HuH-7.5 (cell line): ENCODE measurements at regions not wholly inside any gene's neighbourhood (a gene's known extent, or its start where the extent isn't known, plus 50 kb on each side); places are given as distances from the start of the nearest gene placed in this dataset.

Experiments
- DNase-seq: peaks from one replicate; pipeline ENCODE4 v3.0.0; 2011; ENCODE audit warnings: low spot score

DNA sequence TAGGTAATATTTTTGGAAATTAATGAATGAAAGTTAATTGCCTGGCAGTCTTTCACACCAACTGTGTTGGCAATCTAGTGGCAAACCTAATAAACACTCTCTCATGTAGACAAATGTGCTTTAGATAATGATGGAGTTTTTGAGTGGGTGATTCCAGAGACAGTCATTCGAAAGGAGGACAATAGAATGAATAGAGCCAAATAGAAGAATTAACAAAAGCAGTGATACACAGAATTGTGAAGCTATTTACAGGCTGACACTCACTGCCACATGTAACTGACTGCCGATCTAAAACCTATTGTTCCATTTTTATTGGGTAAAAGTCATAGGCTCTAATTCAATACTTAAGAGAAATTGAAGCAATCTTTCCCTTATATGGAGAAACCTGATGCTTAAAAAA, 338.5 kb downstream of the PCDH7 start:
- DNase-seq = no peak

- no peak for DNase-seq
Observed at GRCh38 chr4:31059753-31060522, 339.8 kb downstream of the PCDH7 start.

GRCh38 chr4:31065086-31065485, 344.9 kb downstream of the PCDH7 start:
- no peak for DNase-seq

DNA sequence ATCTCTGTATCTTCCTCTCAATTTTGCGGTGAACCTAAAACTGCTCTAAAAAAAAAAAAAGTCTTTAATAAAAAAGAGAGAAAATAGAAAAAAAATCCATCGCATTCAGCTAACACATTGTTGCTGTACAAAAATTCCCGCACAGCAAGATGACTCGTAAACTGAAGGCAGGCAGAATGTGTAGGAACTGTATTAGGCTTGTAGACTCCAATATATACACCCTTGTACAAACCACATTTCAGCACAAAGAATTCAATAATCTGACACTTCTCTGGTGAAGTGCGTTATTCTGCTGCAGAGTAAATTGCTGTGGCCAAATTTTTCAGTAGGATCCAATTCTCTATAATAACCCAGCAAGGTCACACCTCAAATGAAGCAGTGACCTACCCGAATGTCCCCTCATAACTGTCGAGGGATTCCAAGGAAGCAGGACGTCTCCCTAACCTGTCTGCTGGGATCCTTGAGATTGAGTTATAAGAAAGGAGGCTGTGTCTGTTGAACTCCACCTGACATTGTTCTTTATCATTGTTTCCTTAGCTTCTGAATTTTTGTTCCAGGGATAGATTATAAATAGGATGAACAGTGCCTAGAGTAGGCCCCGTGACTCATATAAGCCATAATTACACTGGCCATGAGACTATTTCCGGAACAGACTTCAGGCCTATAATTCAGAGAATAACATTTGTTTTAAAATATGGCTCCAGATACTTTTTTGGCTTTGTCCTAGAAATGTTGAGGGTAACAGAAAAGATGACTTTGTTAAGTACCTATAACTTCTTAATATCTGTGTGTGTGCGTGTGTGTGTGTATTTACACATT, 348.3 kb downstream of the PCDH7 start:
- DNase-seq = no peak

DNA sequence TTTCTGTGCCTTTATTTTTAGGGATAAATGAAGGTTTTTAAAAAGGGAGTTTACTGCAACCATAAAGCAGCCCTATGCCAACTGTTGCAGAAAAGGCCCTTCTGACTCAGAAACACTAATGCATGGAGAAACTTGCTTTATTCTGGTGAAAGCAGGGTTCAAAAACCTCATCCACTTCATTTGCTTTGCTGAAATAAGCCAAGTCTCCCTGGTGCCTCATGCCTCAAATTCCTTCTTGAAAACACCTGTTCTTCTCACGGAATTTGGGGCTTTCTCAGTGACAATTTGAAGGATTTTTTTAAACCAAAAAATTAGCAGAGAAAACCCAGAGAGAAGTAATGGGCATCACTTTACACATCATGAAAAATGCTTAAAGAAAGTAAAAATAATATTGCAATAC, 349.0 kb downstream of the PCDH7 start:
- no peak for DNase-seq

GRCh38 chr4:31071508-31072486, 351.6 kb downstream of the PCDH7 start:
- DNase-seq = no peak

- no peak for DNase-seq
Observed at GRCh38 chr4:31075969-31076368, 355.8 kb downstream of the PCDH7 start.

DNA sequence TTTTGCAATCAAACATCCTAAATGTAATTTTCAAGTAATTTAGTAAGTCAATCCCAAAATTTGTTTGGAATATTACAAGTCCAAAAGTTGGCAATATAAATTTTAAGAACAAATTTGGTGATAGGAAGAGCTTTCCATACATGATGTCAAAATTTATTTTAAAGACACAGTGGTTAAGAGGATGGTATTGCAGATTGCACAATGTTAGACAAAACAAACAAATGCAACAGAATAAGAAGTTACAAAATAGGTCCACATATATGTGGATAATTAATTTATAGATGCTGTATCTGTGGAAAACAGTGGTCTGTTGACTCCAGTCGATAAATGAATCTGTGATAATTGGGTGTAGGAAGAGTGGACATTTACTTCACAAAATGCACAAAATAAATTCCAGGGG, 358.5 kb downstream of the PCDH7 start:
- no peak for DNase-seq

- no peak for DNase-seq
Observed at GRCh38 chr4:31080887-31081286, 360.7 kb downstream of the PCDH7 start.

- no peak for DNase-seq
Observed at GRCh38 chr4:31081366-31081765, 361.2 kb downstream of the PCDH7 start.

GRCh38 chr4:31083456-31083855, 363.3 kb downstream of the PCDH7 start:
- no peak for DNase-seq

- no peak for DNase-seq
Observed at GRCh38 chr4:31084806-31085416, 364.7 kb downstream of the PCDH7 start.

GRCh38 chr4:31085689-31086088, 365.5 kb downstream of the PCDH7 start:
- no peak for DNase-seq

DNA sequence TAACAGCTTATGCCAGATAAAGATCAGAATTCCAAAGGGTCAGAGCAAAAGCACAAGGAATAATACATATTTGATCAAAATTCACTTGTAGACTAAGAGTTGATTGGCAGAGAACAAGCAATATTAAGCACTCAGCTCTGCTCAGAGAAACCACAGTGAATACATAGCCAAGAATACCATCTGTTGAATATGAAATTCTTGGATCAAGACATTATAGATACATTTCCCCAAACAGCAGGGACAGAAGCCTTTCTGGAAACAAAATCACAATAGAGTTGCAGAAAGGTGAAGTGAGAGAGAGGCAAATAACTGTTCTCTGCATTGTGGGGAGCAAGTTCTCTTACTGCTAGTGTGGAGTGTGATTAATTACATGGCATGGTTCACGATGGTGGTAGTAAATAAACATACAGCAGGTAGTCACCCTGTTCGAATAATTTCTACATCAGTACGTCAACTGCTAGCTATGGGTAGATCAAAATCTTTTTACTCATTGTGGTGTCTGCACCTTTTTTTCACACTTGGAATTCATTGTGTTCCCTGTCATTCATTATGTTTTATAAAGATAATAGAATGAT, 366.7 kb downstream of the PCDH7 start:
- DNase-seq = no peak

DNA sequence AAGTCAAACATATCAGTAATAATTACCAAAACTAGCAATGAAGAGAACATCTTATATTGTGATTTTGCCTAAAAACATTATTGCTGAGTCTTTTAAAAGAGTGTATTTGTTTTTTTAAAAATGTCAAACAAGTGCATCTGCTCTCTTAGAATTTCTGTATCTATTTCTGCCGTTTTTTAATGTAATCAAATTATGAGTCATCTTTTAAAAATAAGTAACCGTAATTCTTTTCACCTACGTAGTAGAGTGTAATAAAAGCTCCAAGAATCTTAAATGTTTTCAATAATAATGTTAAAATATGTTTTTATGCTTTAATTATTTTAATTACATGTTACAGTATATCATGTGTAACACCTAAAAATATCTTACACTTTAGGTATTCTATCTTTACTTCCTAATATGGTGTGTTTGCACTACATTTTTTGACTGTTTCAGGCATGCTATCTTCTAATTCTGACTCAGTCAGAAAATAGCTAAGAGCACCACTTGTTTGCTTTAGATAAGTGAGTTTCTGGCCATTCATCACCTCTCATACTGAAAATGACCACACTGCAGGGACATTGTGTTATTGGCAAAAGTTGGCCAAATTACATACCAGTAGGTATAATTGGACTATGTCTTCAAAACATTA, 368.5 kb downstream of the PCDH7 start:
- no peak for DNase-seq

- DNase-seq = no peak
Observed at GRCh38 chr4:31089815-31090214, 369.6 kb downstream of the PCDH7 start.

- DNase-seq = no peak
Observed at GRCh38 chr4:31094474-31094873, 374.3 kb downstream of the PCDH7 start.

DNA sequence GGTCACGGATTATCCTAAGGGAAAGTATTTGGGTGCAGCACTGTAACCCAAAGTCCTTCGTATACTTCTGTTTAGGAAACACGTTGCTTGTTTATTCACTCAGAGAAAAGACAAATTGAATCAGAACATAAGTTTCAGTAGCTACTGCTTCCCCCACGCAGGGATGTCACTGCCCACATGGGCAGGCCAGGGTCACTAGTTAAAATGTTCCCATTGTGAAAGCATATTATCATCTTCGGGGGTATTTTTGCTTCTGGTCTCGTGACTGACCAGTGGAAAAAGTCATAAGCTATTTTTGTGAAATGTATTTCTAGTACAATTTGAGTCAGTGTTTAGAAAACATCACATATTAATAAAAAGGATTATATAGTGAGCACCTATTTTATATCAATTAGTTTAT, 377.8 kb downstream of the PCDH7 start:
- no peak for DNase-seq

DNA sequence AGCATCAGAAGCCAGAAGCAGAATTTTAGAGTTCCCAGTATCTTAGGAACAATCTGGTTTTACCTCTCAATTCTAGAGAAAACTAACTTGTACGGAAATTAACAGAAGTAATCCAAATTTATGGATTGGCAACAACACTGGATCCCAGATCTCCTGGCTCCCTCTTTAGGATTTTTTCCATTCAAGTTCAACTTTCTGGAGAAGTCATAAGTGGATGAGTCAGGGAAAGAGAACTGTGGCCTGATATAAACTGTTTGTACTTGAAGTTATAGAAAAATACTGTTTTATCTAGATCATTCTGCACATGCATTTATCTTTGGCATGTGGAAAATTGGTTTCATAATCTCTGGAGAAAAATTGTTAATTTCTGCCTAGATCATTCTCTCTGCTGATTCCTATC, 380.4 kb downstream of the PCDH7 start:
- no peak for DNase-seq

- no peak for DNase-seq
Observed at GRCh38 chr4:31104043-31104442, 383.9 kb downstream of the PCDH7 start.

- no peak for DNase-seq
Observed at GRCh38 chr4:31104577-31104976, 384.4 kb downstream of the PCDH7 start.
